ENCODE measurements at regions not wholly inside any gene's neighbourhood (a gene's known extent, or its start where the extent isn't known, plus 50 kb on each side); places are given as distances from the start of the nearest gene placed in this dataset.

DNA sequence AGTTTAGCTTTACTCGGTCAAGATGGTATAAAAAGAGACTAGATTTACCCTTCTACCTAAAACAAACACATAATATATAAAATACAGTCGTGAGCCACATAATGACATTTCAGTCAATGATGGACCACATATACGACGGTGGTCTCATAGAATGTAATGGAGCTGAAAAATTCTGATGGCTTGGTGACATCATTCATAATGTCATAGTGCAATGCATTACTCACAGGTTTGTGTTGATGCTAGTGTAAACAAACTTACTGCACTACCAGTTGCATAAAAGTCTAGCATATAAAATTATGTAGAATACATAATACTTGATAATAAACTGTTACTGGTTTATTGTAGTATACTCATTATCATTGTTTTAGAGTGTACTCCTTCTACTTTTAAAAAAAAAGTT lies 115.9 kb upstream of the GDNF start:
- TF ChIP-seq, protein P1, sequence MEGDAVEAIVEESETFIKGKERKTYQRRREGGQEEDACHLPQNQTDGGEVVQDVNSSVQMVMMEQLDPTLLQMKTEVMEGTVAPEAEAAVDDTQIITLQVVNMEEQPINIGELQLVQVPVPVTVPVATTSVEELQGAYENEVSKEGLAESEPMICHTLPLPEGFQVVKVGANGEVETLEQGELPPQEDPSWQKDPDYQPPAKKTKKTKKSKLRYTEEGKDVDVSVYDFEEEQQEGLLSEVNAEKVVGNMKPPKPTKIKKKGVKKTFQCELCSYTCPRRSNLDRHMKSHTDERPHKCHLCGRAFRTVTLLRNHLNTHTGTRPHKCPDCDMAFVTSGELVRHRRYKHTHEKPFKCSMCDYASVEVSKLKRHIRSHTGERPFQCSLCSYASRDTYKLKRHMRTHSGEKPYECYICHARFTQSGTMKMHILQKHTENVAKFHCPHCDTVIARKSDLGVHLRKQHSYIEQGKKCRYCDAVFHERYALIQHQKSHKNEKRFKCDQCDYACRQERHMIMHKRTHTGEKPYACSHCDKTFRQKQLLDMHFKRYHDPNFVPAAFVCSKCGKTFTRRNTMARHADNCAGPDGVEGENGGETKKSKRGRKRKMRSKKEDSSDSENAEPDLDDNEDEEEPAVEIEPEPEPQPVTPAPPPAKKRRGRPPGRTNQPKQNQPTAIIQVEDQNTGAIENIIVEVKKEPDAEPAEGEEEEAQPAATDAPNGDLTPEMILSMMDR (IDR thresholded peaks at IDR 0.05), result no peak
- no peak for TF ChIP-seq POLR2A (IDR thresholded peaks at IDR 0.05)

All from thyroid gland (tissue), 4 donors.